ENCODE measurements at regions not wholly inside any gene's neighbourhood (a gene's known extent, or its start where the extent isn't known, plus 50 kb on each side); places are given as distances from the start of the nearest gene placed in this dataset.
A peak's percentile ranks its signal among the peaks of the same experiment; 100 is the strongest.
"Not testable (repeated sequence)": the region's sequence is repeated elsewhere in the genome, so short reads cannot be mapped to it uniquely, and the experiment has no call there.

- no peak overlapping the region for H3K4me3 Mint-ChIP-seq (ENCODE audit: unreplicated experiment)
- DNase-seq (ENCODE audit: low spot score) = no peak
These were observed 82.8 kb upstream of the ATP8B1 start for GRCh38 chr18:57885931-57886330.

GRCh38 chr18:57882465-57882864 is 79.3 kb upstream of the ATP8B1 start:
- no peaks in the 10 kb centered on the region for H3K4me1 Mint-ChIP-seq (ENCODE audit: unreplicated experiment)
- no peak for TF ChIP-seq CTCF (IDR thresholded peaks at IDR 0.05; ENCODE audit: unreplicated experiment)
- no peak for DNase-seq (ENCODE audit: low spot score)
- no peak overlapping the region for H3K27ac Mint-ChIP-seq (ENCODE audit: unreplicated experiment)
- no peak overlapping the region for H3K4me3 Mint-ChIP-seq (ENCODE audit: unreplicated experiment)
- H3K27me3 Mint-ChIP-seq (ENCODE audit: unreplicated experiment) = no peaks in the 10 kb centered on the region
- H3K9me3 Mint-ChIP-seq (ENCODE audit: unreplicated experiment) = no peaks in the 10 kb centered on the region
- no peaks in the 10 kb centered on the region for H3K36me3 Mint-ChIP-seq (ENCODE audit: low read depth, unreplicated experiment)

More at GRCh38 chr18:57885931-57886330, 82.8 kb upstream of the ATP8B1 start:
- H3K9me3 Mint-ChIP-seq (ENCODE audit: unreplicated experiment) = no peaks in the 10 kb centered on the region
- no peaks in the 10 kb centered on the region for H3K4me1 Mint-ChIP-seq (ENCODE audit: unreplicated experiment)
- no peak overlapping the region for H3K27ac Mint-ChIP-seq (ENCODE audit: unreplicated experiment)
- H3K27me3 Mint-ChIP-seq (ENCODE audit: unreplicated experiment) = no peaks in the 10 kb centered on the region
- no peak for TF ChIP-seq CTCF (IDR thresholded peaks at IDR 0.05; ENCODE audit: unreplicated experiment)
- H3K36me3 Mint-ChIP-seq (ENCODE audit: low read depth, unreplicated experiment) = no peaks in the 10 kb centered on the region

- Mint-ChIP-seq H3K36me3 (ENCODE audit: low read depth, unreplicated experiment) (no peaks in the 10 kb centered on the region), H3K27ac (ENCODE audit: unreplicated experiment) (no peak overlapping the region), H3K9me3 (ENCODE audit: unreplicated experiment) (no peaks in the 10 kb centered on the region), H3K4me3 (ENCODE audit: unreplicated experiment) (no peak overlapping the region), H3K4me1 (ENCODE audit: unreplicated experiment) (no peaks in the 10 kb centered on the region), H3K27me3 (ENCODE audit: unreplicated experiment) (peaks cover 1% of the 10 kb centered on the region)
- TF ChIP-seq CTCF (IDR thresholded peaks at IDR 0.05; ENCODE audit: unreplicated experiment) = peak; percentile 81
- peak; percentile 67 for DNase-seq (ENCODE audit: low spot score)
These were observed 78.8 kb upstream of the ATP8B1 start for GRCh38 chr18:57881818-57882413.

GRCh38 chr18:57879924-57880323 is 76.8 kb upstream of the ATP8B1 start:
- DNase-seq (ENCODE audit: low spot score); H3K27ac Mint-ChIP-seq (ENCODE audit: unreplicated experiment); H3K4me3 Mint-ChIP-seq (ENCODE audit: unreplicated experiment); H3K36me3 Mint-ChIP-seq (ENCODE audit: low read depth, unreplicated experiment); H3K4me1 Mint-ChIP-seq (ENCODE audit: unreplicated experiment); H3K27me3 Mint-ChIP-seq (ENCODE audit: unreplicated experiment); H3K9me3 Mint-ChIP-seq (ENCODE audit: unreplicated experiment): not testable (repeated sequence)

- Mint-ChIP-seq H3K36me3 (ENCODE audit: low read depth, unreplicated experiment) (no peaks in the 10 kb centered on the region), H3K9me3 (ENCODE audit: unreplicated experiment) (no peaks in the 10 kb centered on the region), H3K4me3 (ENCODE audit: unreplicated experiment) (no peak overlapping the region), H3K4me1 (ENCODE audit: unreplicated experiment) (no peaks in the 10 kb centered on the region), H3K27ac (ENCODE audit: unreplicated experiment) (no peak overlapping the region), H3K27me3 (ENCODE audit: unreplicated experiment) (peaks cover 2% of the 10 kb centered on the region)
- no peak for DNase-seq (ENCODE audit: low spot score)
- TF ChIP-seq CTCF (IDR thresholded peaks at IDR 0.05; ENCODE audit: unreplicated experiment) = no peak
These were observed 66.1 kb upstream of the ATP8B1 start for GRCh38 chr18:57869221-57869620.

Data from endothelial cell (in vitro differentiated cells).